BE2C (cell line): ENCODE measurements at regions not wholly inside any gene's neighbourhood (a gene's known extent, or its start where the extent isn't known, plus 50 kb on each side); places are given as distances from the start of the nearest gene placed in this dataset.
A peak's percentile ranks its signal among the peaks of the same experiment; 100 is the strongest.

Source experiments
- DNase-seq: peaks from one replicate; pipeline ENCODE4 v3.0.0-alpha.2; 2020
- H3K27me3 ChIP-seq: fragments of 250-450 bp; sonication (Bioruptor Pico); 2 replicates; pipeline ENCODE4 v1.5.1; 2020; ENCODE audit warnings: mild to moderate bottlenecking
- H3K36me3 ChIP-seq: fragments of 250-450 bp; sonication (Bioruptor Pico); 2 replicates; pipeline ENCODE4 v1.5.1; 2020; ENCODE audit warnings: mild to moderate bottlenecking
- H3K4me1 ChIP-seq: fragments of 250-450 bp; sonication (Bioruptor Pico); 2 replicates; pipeline ENCODE4 v1.5.1; 2020
- H3K4me3 ChIP-seq: 2 replicates; pipeline ENCODE4 v1.5.1; 2011; ENCODE audit warnings: low read depth, low read length
- H3K9me3 ChIP-seq: fragments of 250-450 bp; sonication (Bioruptor Pico); 2 replicates; pipeline ENCODE4 v1.5.1; 2020
- TF ChIP-seq, protein P1 (sequence below): IDR thresholded peaks from 2 replicates; pipeline ENCODE4 v1.5.1; 2012; ENCODE audit warnings: mild to moderate bottlenecking, low read depth, low read length

DNA sequence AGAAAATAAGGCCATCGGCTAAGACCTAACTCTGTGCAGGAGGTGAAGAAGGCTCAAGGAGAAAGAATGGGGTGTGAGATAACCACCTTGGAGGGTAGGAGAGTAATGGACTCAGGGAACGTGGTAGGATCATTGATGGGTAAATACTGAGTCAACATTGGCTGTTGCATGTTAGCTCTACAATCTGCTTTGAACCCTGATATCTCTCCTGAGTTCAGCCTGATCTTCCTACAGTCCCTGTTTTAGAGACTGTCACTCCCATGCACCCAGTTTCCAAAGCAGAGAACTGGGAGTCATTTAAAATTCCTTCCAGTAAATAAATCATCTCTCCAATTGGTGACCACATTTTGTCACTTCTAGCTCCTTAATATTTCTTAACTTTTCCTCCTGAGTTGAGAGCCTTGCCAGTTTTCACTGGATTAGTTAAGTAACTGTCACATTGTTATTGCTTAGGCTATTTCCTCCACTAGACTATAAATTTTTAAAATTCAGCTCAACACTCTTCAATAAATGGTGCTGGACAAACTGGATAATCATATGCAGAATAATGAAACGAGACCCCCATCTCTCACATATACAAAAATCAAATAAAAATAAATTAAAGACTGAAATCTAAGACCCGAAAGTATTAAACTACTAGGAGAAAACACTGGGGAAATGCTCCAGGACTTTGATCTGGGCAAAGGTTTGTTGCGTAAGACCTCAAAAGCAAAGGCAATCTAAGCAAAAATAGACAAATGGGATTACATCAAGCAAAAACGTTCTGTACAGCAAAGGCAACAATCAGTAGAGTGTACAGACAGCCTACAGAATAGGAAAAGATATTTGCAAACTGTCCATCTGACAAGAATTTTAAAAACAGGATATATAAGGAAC, 138.9 kb upstream of the TMEM170B start:
- H3K36me3 ChIP-seq: no peaks in the 10 kb centered on the region
- TF ChIP-seq, protein P1, sequence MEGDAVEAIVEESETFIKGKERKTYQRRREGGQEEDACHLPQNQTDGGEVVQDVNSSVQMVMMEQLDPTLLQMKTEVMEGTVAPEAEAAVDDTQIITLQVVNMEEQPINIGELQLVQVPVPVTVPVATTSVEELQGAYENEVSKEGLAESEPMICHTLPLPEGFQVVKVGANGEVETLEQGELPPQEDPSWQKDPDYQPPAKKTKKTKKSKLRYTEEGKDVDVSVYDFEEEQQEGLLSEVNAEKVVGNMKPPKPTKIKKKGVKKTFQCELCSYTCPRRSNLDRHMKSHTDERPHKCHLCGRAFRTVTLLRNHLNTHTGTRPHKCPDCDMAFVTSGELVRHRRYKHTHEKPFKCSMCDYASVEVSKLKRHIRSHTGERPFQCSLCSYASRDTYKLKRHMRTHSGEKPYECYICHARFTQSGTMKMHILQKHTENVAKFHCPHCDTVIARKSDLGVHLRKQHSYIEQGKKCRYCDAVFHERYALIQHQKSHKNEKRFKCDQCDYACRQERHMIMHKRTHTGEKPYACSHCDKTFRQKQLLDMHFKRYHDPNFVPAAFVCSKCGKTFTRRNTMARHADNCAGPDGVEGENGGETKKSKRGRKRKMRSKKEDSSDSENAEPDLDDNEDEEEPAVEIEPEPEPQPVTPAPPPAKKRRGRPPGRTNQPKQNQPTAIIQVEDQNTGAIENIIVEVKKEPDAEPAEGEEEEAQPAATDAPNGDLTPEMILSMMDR: no peak
- H3K9me3 ChIP-seq: no peaks in the 10 kb centered on the region
- H3K4me1 ChIP-seq: no peaks in the 10 kb centered on the region
- no peaks in the 10 kb centered on the region for H3K27me3 ChIP-seq
- no peak overlapping the region for H3K4me3 ChIP-seq
- DNase-seq: no peak

DNA sequence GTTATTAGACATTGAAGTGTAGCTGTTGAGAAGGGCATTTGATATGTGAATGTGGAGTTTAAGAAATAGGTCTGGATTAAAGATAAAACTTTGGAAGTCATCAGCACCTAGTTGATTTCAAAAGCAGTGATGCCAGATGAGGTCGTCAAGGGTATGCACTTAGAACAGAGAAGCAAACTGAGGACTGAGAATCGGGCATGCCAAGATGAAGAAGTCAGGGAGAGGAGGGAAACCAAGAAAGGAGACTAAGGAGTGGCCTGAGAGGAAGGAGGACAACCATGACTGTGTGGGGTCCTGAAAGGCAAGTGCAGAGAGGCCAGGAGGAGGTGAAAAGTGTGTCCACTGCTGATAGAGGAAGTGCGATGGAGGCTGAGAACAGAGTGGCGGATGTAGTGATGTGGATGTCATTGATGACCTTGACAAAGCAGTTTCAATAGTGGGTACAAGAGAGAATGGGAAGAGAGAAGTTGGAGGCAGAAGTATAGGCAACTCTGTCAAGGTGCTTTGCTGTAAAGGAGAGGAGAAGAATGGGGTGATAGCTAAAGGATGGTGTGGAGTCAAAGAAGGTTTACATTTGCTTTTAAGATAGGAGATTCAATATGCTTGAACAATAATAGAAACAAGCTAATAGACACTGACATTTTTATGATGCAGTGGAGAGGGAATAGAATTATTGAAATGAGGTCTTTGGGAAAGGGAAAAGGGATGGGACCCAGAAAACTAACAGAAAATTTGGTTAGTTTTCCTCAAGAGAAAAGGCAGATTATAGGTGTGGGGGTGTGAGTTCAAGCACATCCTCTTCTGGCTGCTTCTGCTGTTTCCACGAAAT, 139.7 kb upstream of the TMEM170B start:
- H3K9me3 ChIP-seq: no peaks in the 10 kb centered on the region
- H3K36me3 ChIP-seq: no peaks in the 10 kb centered on the region
- no peaks in the 10 kb centered on the region for H3K4me1 ChIP-seq
- H3K4me3 ChIP-seq: no peak overlapping the region
- TF ChIP-seq, protein P1: no peak
- no peak for DNase-seq
- H3K27me3 ChIP-seq: no peaks in the 10 kb centered on the region

DNA sequence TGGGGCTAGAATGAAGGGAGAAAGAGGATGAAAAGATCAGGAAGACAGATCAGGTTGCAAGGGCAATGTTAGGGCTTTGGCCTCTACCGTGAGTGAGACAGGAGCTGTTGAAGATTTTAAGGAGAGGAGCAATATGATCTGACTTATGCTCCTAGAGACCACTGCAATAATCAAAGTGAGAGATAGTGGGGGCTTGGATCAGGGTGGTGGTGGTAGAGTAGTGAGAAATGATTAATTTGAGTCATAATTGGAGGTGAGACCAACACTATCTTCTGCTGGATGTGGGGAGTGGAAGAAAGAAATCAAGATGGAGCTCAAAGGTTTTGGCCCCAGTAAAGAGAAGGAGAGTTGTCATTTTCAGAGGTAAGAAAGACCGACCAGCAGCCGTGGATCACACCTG, 140.7 kb upstream of the TMEM170B start:
- H3K4me1 ChIP-seq: no peaks in the 10 kb centered on the region
- H3K4me3 ChIP-seq: no peak overlapping the region
- H3K36me3 ChIP-seq: no peaks in the 10 kb centered on the region
- H3K27me3 ChIP-seq: no peaks in the 10 kb centered on the region
- TF ChIP-seq, protein P1: no peak
- H3K9me3 ChIP-seq: no peaks in the 10 kb centered on the region
- no peak for DNase-seq

GRCh38 chr6:11393713-11394627, 143.6 kb upstream of the TMEM170B start:
- TF ChIP-seq, protein P1: no peak
- Histone ChIP-seq H3K9me3 (no peaks in the 10 kb centered on the region), H3K27me3 (no peaks in the 10 kb centered on the region), H3K36me3 (no peaks in the 10 kb centered on the region), H3K4me1 (no peaks in the 10 kb centered on the region), H3K4me3 (no peak overlapping the region)
- DNase-seq: no peak

DNA sequence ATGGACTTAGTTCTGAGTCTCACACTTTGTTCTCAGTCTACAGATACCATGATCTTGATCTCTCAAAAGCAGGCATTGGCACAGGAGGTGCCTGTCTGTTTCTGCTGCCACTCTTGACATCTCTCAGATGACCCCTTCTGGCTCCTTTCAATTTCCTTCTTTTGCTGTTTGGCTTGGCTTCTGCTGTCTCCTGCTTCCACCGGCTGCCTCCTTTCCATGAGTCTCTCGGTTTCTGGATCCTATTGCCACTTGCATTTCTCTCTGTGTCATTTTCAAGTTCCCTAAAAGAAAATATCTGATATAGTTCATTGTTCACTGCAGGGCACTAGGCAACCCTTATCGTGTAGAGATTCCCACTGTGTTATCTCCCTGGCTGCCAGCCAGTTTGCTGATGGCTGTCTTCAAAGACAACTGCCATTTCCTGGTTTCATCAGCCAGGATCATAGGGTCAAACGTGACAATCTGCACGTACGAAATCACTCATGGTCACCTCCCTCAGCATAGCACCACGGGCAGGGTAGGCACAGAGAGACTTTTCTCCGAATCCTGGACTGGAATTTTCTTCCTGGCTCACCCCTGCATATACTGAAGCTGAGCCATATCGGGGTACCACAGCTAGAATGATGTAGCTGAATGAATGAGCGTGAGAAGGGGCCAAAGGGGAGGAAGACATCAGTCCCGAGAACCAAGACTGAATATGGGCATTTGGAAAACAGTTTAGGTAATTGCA, 144.6 kb upstream of the TMEM170B start:
- TF ChIP-seq, protein P1: no peak
- no peaks in the 10 kb centered on the region for H3K9me3 ChIP-seq
- no peaks in the 10 kb centered on the region for H3K27me3 ChIP-seq
- DNase-seq: peak; percentile 17
- H3K4me1 ChIP-seq: no peaks in the 10 kb centered on the region
- no peak overlapping the region for H3K4me3 ChIP-seq
- no peaks in the 10 kb centered on the region for H3K36me3 ChIP-seq
